ENCODE measurements at regions not wholly inside any gene's neighbourhood (a gene's known extent, or its start where the extent isn't known, plus 50 kb on each side); places are given as distances from the start of the nearest gene placed in this dataset.

GRCh38 chr17:70994194-70994593 lies 824.9 kb downstream of the KCNJ2 start:
- Histone ChIP-seq H4K20me1 (replicated peaks; ENCODE audit: insufficient read depth) (no peaks in the 10 kb centered on the region), H3K27ac (ENCODE audit: low read depth) (no peak overlapping the region), H3K4me3 (no peak overlapping the region), H2AFZ (no peak overlapping the region), H3K36me3 (ENCODE audit: insufficient read depth) (no peaks in the 10 kb centered on the region), H3F3A (replicated peaks; ENCODE audit: low read depth) (no peaks in the 10 kb centered on the region), H3K4me1 (ENCODE audit: insufficient read depth) (peaks cover 5% of the 10 kb centered on the region), H3K9me2 (ENCODE audit: insufficient read depth) (peaks cover 9% of the 10 kb centered on the region), H3K27me3 (ENCODE audit: insufficient read depth) (no peaks in the 10 kb centered on the region), H3K4me2 (no peak overlapping the region), H3K79me2 (replicated peaks; ENCODE audit: insufficient read depth) (no peaks in the 10 kb centered on the region)
- H3K36me3 Mint-ChIP-seq (ENCODE audit: low read depth), result peaks cover 27% of the 10 kb centered on the region
- TF ChIP-seq REST (IDR thresholded peaks at IDR 0.05; ENCODE audit: unreplicated experiment) (no peak), CREB1 (CRISPR knock-in tag; IDR thresholded peaks at IDR 0.05; ENCODE audit: low read depth) (no peak), STAT1 (IDR thresholded peaks at IDR 0.05; ENCODE audit: unreplicated experiment) (no peak), POLR2AphosphoS5 (IDR thresholded peaks at IDR 0.05; ENCODE audit: low read depth) (no peak), EZH2phosphoT487 (IDR thresholded peaks at IDR 0.05; ENCODE audit: unreplicated experiment) (no peak), ETS1 (IDR thresholded peaks at IDR 0.05) (no peak), EZH2 (IDR thresholded peaks at IDR 0.05; ENCODE audit: low read depth, unreplicated experiment) (no peak), JUNB (IDR thresholded peaks at IDR 0.05; ENCODE audit: unreplicated experiment) (no peak), ZNF331 (CRISPR knock-in tag; IDR thresholded peaks at IDR 0.05; ENCODE audit: low read depth) (no peak), ZNF114 (CRISPR knock-in tag; IDR thresholded peaks at IDR 0.05) (no peak), NANOG (IDR thresholded peaks at IDR 0.05; ENCODE audit: borderline replicate concordance) (no peak)
- TF ChIP-seq, protein P1, sequence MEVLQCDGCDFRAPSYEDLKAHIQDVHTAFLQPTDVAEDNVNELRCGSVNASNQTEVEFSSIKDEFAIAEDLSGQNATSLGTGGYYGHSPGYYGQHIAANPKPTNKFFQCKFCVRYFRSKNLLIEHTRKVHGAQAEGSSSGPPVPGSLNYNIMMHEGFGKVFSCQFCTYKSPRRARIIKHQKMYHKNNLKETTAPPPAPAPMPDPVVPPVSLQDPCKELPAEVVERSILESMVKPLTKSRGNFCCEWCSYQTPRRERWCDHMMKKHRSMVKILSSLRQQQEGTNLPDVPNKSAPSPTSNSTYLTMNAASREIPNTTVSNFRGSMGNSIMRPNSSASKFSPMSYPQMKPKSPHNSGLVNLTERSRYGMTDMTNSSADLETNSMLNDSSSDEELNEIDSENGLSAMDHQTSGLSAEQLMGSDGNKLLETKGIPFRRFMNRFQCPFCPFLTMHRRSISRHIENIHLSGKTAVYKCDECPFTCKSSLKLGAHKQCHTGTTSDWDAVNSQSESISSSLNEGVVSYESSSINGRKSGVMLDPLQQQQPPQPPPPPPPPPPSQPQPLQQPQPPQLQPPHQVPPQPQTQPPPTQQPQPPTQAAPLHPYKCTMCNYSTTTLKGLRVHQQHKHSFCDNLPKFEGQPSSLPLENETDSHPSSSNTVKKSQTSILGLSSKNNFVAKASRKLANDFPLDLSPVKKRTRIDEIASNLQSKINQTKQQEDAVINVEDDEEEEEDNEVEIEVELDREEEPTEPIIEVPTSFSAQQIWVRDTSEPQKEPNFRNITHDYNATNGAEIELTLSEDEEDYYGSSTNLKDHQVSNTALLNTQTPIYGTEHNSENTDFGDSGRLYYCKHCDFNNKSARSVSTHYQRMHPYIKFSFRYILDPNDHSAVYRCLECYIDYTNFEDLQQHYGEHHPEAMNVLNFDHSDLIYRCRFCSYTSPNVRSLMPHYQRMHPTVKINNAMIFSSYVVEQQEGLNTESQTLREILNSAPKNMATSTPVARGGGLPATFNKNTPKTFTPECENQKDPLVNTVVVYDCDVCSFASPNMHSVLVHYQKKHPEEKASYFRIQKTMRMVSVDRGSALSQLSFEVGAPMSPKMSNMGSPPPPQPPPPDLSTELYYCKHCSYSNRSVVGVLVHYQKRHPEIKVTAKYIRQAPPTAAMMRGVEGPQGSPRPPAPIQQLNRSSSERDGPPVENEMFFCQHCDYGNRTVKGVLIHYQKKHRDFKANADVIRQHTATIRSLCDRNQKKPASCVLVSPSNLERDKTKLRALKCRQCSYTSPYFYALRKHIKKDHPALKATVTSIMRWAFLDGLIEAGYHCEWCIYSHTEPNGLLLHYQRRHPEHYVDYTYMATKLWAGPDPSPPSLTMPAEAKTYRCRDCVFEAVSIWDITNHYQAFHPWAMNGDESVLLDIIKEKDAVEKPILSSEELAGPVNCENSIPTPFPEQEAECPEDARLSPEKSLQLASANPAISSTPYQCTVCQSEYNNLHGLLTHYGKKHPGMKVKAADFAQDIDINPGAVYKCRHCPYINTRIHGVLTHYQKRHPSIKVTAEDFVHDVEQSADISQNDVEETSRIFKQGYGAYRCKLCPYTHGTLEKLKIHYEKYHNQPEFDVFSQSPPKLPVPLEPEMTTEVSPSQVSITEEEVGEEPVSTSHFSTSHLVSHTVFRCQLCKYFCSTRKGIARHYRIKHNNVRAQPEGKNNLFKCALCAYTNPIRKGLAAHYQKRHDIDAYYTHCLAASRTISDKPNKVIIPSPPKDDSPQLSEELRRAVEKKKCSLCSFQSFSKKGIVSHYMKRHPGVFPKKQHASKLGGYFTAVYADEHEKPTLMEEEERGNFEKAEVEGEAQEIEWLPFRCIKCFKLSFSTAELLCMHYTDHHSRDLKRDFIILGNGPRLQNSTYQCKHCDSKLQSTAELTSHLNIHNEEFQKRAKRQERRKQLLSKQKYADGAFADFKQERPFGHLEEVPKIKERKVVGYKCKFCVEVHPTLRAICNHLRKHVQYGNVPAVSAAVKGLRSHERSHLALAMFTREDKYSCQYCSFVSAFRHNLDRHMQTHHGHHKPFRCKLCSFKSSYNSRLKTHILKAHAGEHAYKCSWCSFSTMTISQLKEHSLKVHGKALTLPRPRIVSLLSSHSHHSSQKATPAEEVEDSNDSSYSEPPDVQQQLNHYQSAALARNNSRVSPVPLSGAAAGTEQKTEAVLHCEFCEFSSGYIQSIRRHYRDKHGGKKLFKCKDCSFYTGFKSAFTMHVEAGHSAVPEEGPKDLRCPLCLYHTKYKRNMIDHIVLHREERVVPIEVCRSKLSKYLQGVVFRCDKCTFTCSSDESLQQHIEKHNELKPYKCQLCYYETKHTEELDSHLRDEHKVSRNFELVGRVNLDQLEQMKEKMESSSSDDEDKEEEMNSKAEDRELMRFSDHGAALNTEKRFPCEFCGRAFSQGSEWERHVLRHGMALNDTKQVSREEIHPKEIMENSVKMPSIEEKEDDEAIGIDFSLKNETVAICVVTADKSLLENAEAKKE (CRISPR knock-in tag; IDR thresholded peaks at IDR 0.05), result no peak
- TF ChIP-seq, protein P2, sequence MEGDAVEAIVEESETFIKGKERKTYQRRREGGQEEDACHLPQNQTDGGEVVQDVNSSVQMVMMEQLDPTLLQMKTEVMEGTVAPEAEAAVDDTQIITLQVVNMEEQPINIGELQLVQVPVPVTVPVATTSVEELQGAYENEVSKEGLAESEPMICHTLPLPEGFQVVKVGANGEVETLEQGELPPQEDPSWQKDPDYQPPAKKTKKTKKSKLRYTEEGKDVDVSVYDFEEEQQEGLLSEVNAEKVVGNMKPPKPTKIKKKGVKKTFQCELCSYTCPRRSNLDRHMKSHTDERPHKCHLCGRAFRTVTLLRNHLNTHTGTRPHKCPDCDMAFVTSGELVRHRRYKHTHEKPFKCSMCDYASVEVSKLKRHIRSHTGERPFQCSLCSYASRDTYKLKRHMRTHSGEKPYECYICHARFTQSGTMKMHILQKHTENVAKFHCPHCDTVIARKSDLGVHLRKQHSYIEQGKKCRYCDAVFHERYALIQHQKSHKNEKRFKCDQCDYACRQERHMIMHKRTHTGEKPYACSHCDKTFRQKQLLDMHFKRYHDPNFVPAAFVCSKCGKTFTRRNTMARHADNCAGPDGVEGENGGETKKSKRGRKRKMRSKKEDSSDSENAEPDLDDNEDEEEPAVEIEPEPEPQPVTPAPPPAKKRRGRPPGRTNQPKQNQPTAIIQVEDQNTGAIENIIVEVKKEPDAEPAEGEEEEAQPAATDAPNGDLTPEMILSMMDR (conservative IDR thresholded peaks at IDR 0.05; ENCODE audit: low read depth in 2 of 2), result no peak
- peaks cover 17% of the 10 kb centered on the region for H3K9me3 Mint-ChIP-seq
- DNase-seq (ENCODE audit: low spot score) (no peak), ATAC-seq (no peak)
- peaks cover 12% of the 10 kb centered on the region for H3K4me1 Mint-ChIP-seq
- no peak overlapping the region for H3K4me3 Mint-ChIP-seq
- H3K27me3 Mint-ChIP-seq (ENCODE audit: insufficient read depth, low read depth, poor library complexity), result peaks cover 1% of the 10 kb centered on the region
- H3K27ac Mint-ChIP-seq, result no peak overlapping the region

Measured in GM23338 (cell line).